ENCODE measurements at regions not wholly inside any gene's neighbourhood (a gene's known extent, or its start where the extent isn't known, plus 50 kb on each side); places are given as distances from the start of the nearest gene placed in this dataset.
"Not testable (repeated sequence)": the region's sequence is repeated elsewhere in the genome, so short reads cannot be mapped to it uniquely, and the experiment has no call there.

- POLR2A ChIA-PET (ENCODE audit: low non-redundant PET), result no interaction called here
- TF ChIP-seq EZH2 (IDR thresholded peaks at IDR 0.05; ENCODE audit: borderline replicate concordance, low read depth, low read length, poor library complexity, severe bottlenecking) (no peak), CTCF (conservative IDR thresholded peaks at IDR 0.05; ENCODE audit: low read depth, low read length) (no peak)
- Histone ChIP-seq H3K27ac (ENCODE audit: low read depth, low read length, poor library complexity, severe bottlenecking) (no peak overlapping the region), H3K4me1 (ENCODE audit: insufficient read depth, low read length, poor library complexity, severe bottlenecking) (no peaks in the 10 kb centered on the region), H3K4me3 (ENCODE audit: low read depth, low read length, poor library complexity, severe bottlenecking) (no peak overlapping the region), H3K9me3 (ENCODE audit: low read depth, low read length, poor library complexity, severe bottlenecking) (no peaks in the 10 kb centered on the region), H3K36me3 (ENCODE audit: insufficient read depth, low read length, poor library complexity, severe bottlenecking) (no peaks in the 10 kb centered on the region), H3K27me3 (replicated peaks; ENCODE audit: insufficient read depth, low read depth, low read length, poor library complexity) (no peaks in the 10 kb centered on the region)
- BruUV-seq (replicated peaks), result no TSS peak
- DNase-seq (ENCODE audit: low spot score), result no peak
- intact Hi-C loops (cut with micrococcal nuclease; ENCODE audit: unreplicated experiment), result no loop called here
- CTCF ChIA-PET, result no interaction called here
Observed at GRCh38 chr6:140153703-140154102, 779.3 kb upstream of the CITED2 start.

- H3K4me1 ChIP-seq (ENCODE audit: insufficient read depth, low read length, poor library complexity, severe bottlenecking); DNase-seq (ENCODE audit: low spot score); H3K27ac ChIP-seq (ENCODE audit: low read depth, low read length, poor library complexity, severe bottlenecking); H3K4me3 ChIP-seq (ENCODE audit: low read depth, low read length, poor library complexity, severe bottlenecking); H3K9me3 ChIP-seq (ENCODE audit: low read depth, low read length, poor library complexity, severe bottlenecking); H3K27me3 ChIP-seq (replicated peaks; ENCODE audit: insufficient read depth, low read depth, low read length, poor library complexity); BruUV-seq (replicated peaks); intact Hi-C loops (cut with micrococcal nuclease; ENCODE audit: unreplicated experiment); CTCF ChIA-PET; H3K36me3 ChIP-seq (ENCODE audit: insufficient read depth, low read length, poor library complexity, severe bottlenecking): not testable (repeated sequence)
- POLR2A ChIA-PET (ENCODE audit: low non-redundant PET), result interaction anchor here (0.6 to 0.7 kb wide), 2 partner anchors 34 to 104 kb away, joined by 3 to 4 read pairs; no protein-coding TSS in a partner anchor
Observed at GRCh38 chr6:140147825-140148814, 773.7 kb upstream of the CITED2 start.

GRCh38 chr6:140140891-140141290 is 766.4 kb upstream of the CITED2 start:
- no TSS peak for BruUV-seq (replicated peaks)
- TF ChIP-seq CTCF (conservative IDR thresholded peaks at IDR 0.05; ENCODE audit: low read depth, low read length) (no peak), EZH2 (IDR thresholded peaks at IDR 0.05; ENCODE audit: borderline replicate concordance, low read depth, low read length, poor library complexity, severe bottlenecking) (no peak)
- intact Hi-C loops (cut with micrococcal nuclease; ENCODE audit: unreplicated experiment), result no loop called here

More at GRCh38 chr6:140140891-140141290, 766.4 kb upstream of the CITED2 start:
- ChIA-PET CTCF (no interaction called here), POLR2A (ENCODE audit: low non-redundant PET) (no interaction called here)
- Histone ChIP-seq H3K36me3 (ENCODE audit: insufficient read depth, low read length, poor library complexity, severe bottlenecking) (no peaks in the 10 kb centered on the region), H3K4me1 (ENCODE audit: insufficient read depth, low read length, poor library complexity, severe bottlenecking) (no peaks in the 10 kb centered on the region), H3K27ac (ENCODE audit: low read depth, low read length, poor library complexity, severe bottlenecking) (no peak overlapping the region), H3K4me3 (ENCODE audit: low read depth, low read length, poor library complexity, severe bottlenecking) (no peak overlapping the region), H3K9me3 (ENCODE audit: low read depth, low read length, poor library complexity, severe bottlenecking) (peaks cover 2% of the 10 kb centered on the region), H3K27me3 (replicated peaks; ENCODE audit: insufficient read depth, low read depth, low read length, poor library complexity) (no peaks in the 10 kb centered on the region)
- DNase-seq (ENCODE audit: low spot score), result no peak

Measured in A673 (cell line).